HG03469 (cell line): ENCODE measurements at regions not wholly inside any gene's neighbourhood (a gene's known extent, or its start where the extent isn't known, plus 50 kb on each side); places are given as distances from the start of the nearest gene placed in this dataset.

ENCODE experiments used
- ATAC-seq: cut with Tn5 transposase; IDR thresholded peaks from one replicate; pipeline ENCODE4 v1.9.1; 2021; ENCODE audit warnings: mild to moderate bottlenecking, moderate library complexity, moderate number of reproducible peaks; ENCODE audit not compliant: unreplicated experiment

- no peak for ATAC-seq
Observed at GRCh38 chr20:50369225-50370035, 140.8 kb upstream of the PTPN1 start.

- ATAC-seq = no peak
Observed at GRCh38 chr20:50370036-50370566, 140.1 kb upstream of the PTPN1 start.

GRCh38 chr20:50371878-50372769, 138.1 kb upstream of the PTPN1 start:
- ATAC-seq = no peak

GRCh38 chr20:50372770-50373088, 137.5 kb upstream of the PTPN1 start:
- no peak for ATAC-seq

GRCh38 chr20:50373674-50374286, 136.4 kb upstream of the PTPN1 start:
- no peak for ATAC-seq

- ATAC-seq = no peak
Observed at GRCh38 chr20:50374541-50375078, 135.6 kb upstream of the PTPN1 start.

GRCh38 chr20:50376179-50376887, 133.8 kb upstream of the PTPN1 start:
- no peak for ATAC-seq

GRCh38 chr20:50376888-50377459, 133.2 kb upstream of the PTPN1 start:
- no peak for ATAC-seq

- no peak for ATAC-seq
Observed at GRCh38 chr20:50378170-50379000, 131.8 kb upstream of the PTPN1 start.

GRCh38 chr20:50379049-50379990, 130.9 kb upstream of the PTPN1 start:
- no peak for ATAC-seq

GRCh38 chr20:50379991-50380696, 130.0 kb upstream of the PTPN1 start:
- ATAC-seq = no peak

- no peak for ATAC-seq
Observed at GRCh38 chr20:50380697-50381040, 129.5 kb upstream of the PTPN1 start.

GRCh38 chr20:50381075-50381732, 129.0 kb upstream of the PTPN1 start:
- ATAC-seq = no peak

- ATAC-seq = no peak
Observed at GRCh38 chr20:50381771-50382593, 128.2 kb upstream of the PTPN1 start.

- ATAC-seq = no peak
Observed at GRCh38 chr20:50385733-50386640, 124.2 kb upstream of the PTPN1 start.
